PC-3 (cell line): ENCODE measurements at regions not wholly inside any gene's neighbourhood (a gene's known extent, or its start where the extent isn't known, plus 50 kb on each side); places are given as distances from the start of the nearest gene placed in this dataset.

Experiments
- ATAC-seq: fragments of 200-7000 bp; cut with Tn5 transposase; 2 replicates; pipeline ENCODE4 v1.9.1; 2020; ENCODE audit warnings: mild to moderate bottlenecking, moderate library complexity
- BruUV-seq: library from RNA; stranded (reverse); fragments of 400-500 nt; replicated peaks from 2 replicates; lab custom pipeline; 2021; lab: Mats Ljungman, UMichigan
- CTCF ChIA-PET: fragments of 300-600 bp; sonication (Branson Sonifier 250); formaldehyde crosslinking; loops from one replicate; lab custom pipeline; 2022; ENCODE audit warnings: antibody characterized with exemption; lab: Charles Lee
- POLR2A ChIA-PET: fragments of 300-600 bp; sonication (Branson Sonifier 250); formaldehyde crosslinking; loops from one replicate; lab custom pipeline; 2022; ENCODE audit warnings: antibody characterized with exemption; ENCODE audit not compliant: unreplicated experiment; lab: Charles Lee
- DNase-seq: peaks from one replicate; pipeline ENCODE4 v3.0.0-alpha.2; 2015
- H2AFZ ChIP-seq: fragments of 300-600 bp; sonication (generic); 2 replicates; pipeline ENCODE4 v1.6.0; 2016; ENCODE audit warnings: antibody characterized with exemption, low read length
- H3F3A ChIP-seq: fragments of 300-600 bp; sonication (generic); one replicate; pipeline ENCODE4 v1.6.0; 2017; ENCODE audit warnings: antibody characterized with exemption, low read length, control low read depth, mild to moderate bottlenecking; ENCODE audit not compliant: unreplicated experiment
- H3K27ac ChIP-seq: fragments of 300-600 bp; sonication (generic); 2 replicates; pipeline ENCODE4 v1.5.1; 2016; ENCODE audit warnings: mild to moderate bottlenecking, low read length
- H3K27me3 ChIP-seq: fragments of 300-600 bp; sonication (generic); 2 replicates; pipeline ENCODE4 v1.6.1; 2016; ENCODE audit warnings: low read length, mixed read lengths
- H3K36me3 ChIP-seq: fragments of 300-600 bp; sonication (generic); 2 replicates; pipeline ENCODE4 v1.6.1; 2016; ENCODE audit warnings: low read depth, mixed run types, low read length, mixed read lengths
- H3K4me1 ChIP-seq: fragments of 300-600 bp; sonication (generic); 2 replicates; pipeline ENCODE4 v1.5.1; 2016; ENCODE audit warnings: low read length; ENCODE audit not compliant: insufficient read depth
- H3K4me2 ChIP-seq: fragments of 300-600 bp; sonication (generic); 2 replicates; pipeline ENCODE4 v1.6.0; 2016; ENCODE audit warnings: low read length
- H3K4me3 ChIP-seq: fragments of 300-600 bp; sonication (generic); 2 replicates; pipeline ENCODE4 v1.5.1; 2016; ENCODE audit warnings: mild to moderate bottlenecking, low read length, mixed read lengths
- H3K79me2 ChIP-seq: fragments of 300-600 bp; sonication (generic); 2 replicates; pipeline ENCODE4 v1.6.1; 2017; ENCODE audit warnings: low read length, mixed read lengths
- H3K9ac ChIP-seq: fragments of 300-600 bp; sonication (generic); 2 replicates; pipeline ENCODE4 v1.6.0; 2016; ENCODE audit warnings: mild to moderate bottlenecking, low read length
- H3K9me2 ChIP-seq: fragments of 300-600 bp; sonication (generic); replicated peaks from 2 replicates; pipeline ENCODE4 v1.6.1; 2016; ENCODE audit warnings: mixed run types, low read length, mixed read lengths
- H3K9me3 ChIP-seq: fragments of 300-600 bp; sonication (generic); 2 replicates; pipeline ENCODE4 v1.6.1; 2016; ENCODE audit warnings: low read length, mixed read lengths
- H4K20me1 ChIP-seq: fragments of 300-600 bp; sonication (generic); 2 replicates; pipeline ENCODE4 v1.6.1; 2016; ENCODE audit warnings: low read length, mixed read lengths
- CTCF ChIP-seq: fragments of 300-600 bp; sonication (generic); conservative IDR thresholded peaks from 2 replicates; pipeline ENCODE4 v1.5.1; 2017; ENCODE audit warnings: antibody characterized with exemption, low read depth, mild to moderate bottlenecking, low read length
- EZH2 ChIP-seq: fragments of 300-600 bp; sonication (generic); IDR thresholded peaks from one replicate; pipeline ENCODE4 v1.6.1; 2017; ENCODE audit warnings: antibody characterized with exemption, mild to moderate bottlenecking, low read length; ENCODE audit not compliant: unreplicated experiment
- EZH2phosphoT487 ChIP-seq: fragments of 300-600 bp; sonication (generic); IDR thresholded peaks from 2 replicates; pipeline ENCODE4 v1.6.1; 2018; ENCODE audit warnings: mild to moderate bottlenecking, antibody characterized with exemption, low read length, borderline replicate concordance
- intact Hi-C: fragments of 100-400 bp; cut with micrococcal nuclease; formaldehyde crosslinking; loops from 2 replicates; pipeline ENCODE4 v1.9.0; 2023

DNA sequence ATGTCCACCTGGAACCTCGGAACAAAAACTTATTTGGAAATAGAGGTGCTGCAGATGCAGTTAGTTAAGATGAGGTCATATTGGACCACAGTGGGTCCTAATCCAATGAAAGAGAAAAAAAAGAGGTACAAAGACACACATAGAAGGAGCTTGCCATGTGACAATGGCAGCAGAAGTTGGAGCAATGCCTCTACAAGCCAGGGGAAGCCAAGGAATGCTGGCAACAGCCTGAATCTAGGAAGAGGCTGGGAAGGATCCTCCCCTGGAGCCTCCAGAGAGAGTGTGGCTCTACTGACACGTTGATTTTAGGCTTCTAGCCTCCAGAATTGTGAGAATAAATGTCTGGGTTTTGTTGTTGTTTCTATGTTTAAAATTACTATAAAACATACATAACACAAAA is 521.8 kb upstream of the CCDC196 start:
- H4K20me1 ChIP-seq: no peaks in the 10 kb centered on the region
- H3K4me2 ChIP-seq: no peak overlapping the region
- H2AFZ ChIP-seq: no peak overlapping the region
- DNase-seq (no peak), ATAC-seq (no peak)
- TF ChIP-seq EZH2 (no peak), CTCF (no peak), EZH2phosphoT487 (no peak)
- no TSS peak for BruUV-seq
- H3K9me2 ChIP-seq: no peaks in the 10 kb centered on the region
- no peaks in the 10 kb centered on the region for H3F3A ChIP-seq
- H3K27me3 ChIP-seq: peaks cover 65% of the 10 kb centered on the region
- no peaks in the 10 kb centered on the region for H3K36me3 ChIP-seq
- H3K9ac ChIP-seq: no peak overlapping the region
- no peaks in the 10 kb centered on the region for H3K9me3 ChIP-seq
- no peaks in the 10 kb centered on the region for H3K79me2 ChIP-seq
- no peak overlapping the region for H3K27ac ChIP-seq
- intact Hi-C loops: no loop called here
- ChIA-PET POLR2A (no interaction called here), CTCF (no interaction called here)
- H3K4me3 ChIP-seq: no peak overlapping the region
- H3K4me1 ChIP-seq: no peaks in the 10 kb centered on the region

DNA sequence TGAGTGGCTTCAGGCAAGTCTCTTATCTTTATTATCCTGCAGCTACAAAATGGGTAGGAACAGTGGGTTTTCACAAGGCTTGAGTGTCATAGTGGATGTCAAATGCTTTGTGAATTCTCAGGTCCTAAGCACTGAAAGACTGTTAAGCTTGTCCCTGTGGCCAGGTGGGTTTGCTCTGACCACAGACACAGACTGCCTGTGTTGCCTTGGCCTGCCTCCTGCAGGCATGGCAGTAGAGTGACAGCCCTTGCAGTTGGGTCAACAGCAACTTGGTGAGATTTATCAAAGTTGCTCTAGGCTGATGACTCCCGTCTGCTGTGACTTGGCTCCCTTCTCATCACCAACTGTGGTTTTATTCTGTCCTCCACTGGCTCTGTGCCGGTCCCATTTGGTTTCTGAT is 520.0 kb upstream of the CCDC196 start:
- Histone ChIP-seq H3K4me3 (no peak overlapping the region), H3K4me1 (no peaks in the 10 kb centered on the region), H3K27me3 (peaks cover 72% of the 10 kb centered on the region), H2AFZ (no peak overlapping the region), H3K9me2 (no peaks in the 10 kb centered on the region), H3K4me2 (no peak overlapping the region), H4K20me1 (no peaks in the 10 kb centered on the region), H3K27ac (no peak overlapping the region), H3K36me3 (no peaks in the 10 kb centered on the region), H3K79me2 (no peaks in the 10 kb centered on the region), H3K9me3 (no peaks in the 10 kb centered on the region), H3F3A (no peaks in the 10 kb centered on the region), H3K9ac (no peak overlapping the region)
- ATAC-seq (no peak), DNase-seq (no peak)
- ChIA-PET POLR2A (no interaction called here), CTCF (no interaction called here)
- TF ChIP-seq EZH2phosphoT487 (no peak), CTCF (no peak), EZH2 (no peak)
- BruUV-seq: no TSS peak
- intact Hi-C loops: no loop called here

GRCh38 chr14:65972346-65972870 is 513.8 kb upstream of the CCDC196 start:
- H3K27me3 ChIP-seq: peaks cover 73% of the 10 kb centered on the region
- H3F3A ChIP-seq: no peaks in the 10 kb centered on the region
- no peaks in the 10 kb centered on the region for H3K36me3 ChIP-seq
- TF ChIP-seq CTCF (no peak), EZH2 (no peak), EZH2phosphoT487 (no peak)
- H3K27ac ChIP-seq: no peak overlapping the region
- intact Hi-C loops: no loop called here
- H3K9ac ChIP-seq: no peak overlapping the region
- H3K9me2 ChIP-seq: no peaks in the 10 kb centered on the region
- no peak overlapping the region for H3K4me2 ChIP-seq
- CTCF ChIA-PET: no interaction called here
- no peak for ATAC-seq
- H4K20me1 ChIP-seq: no peaks in the 10 kb centered on the region
- H3K4me1 ChIP-seq: no peaks in the 10 kb centered on the region
- no peak overlapping the region for H2AFZ ChIP-seq
- POLR2A ChIA-PET: no interaction called here
- BruUV-seq: no TSS peak
- H3K79me2 ChIP-seq: no peaks in the 10 kb centered on the region
- H3K9me3 ChIP-seq: no peaks in the 10 kb centered on the region
- H3K4me3 ChIP-seq: no peak overlapping the region
- no peak for DNase-seq
